HCT116 (cell line): ENCODE measurements at regions not wholly inside any gene's neighbourhood (a gene's known extent, or its start where the extent isn't known, plus 50 kb on each side); places are given as distances from the start of the nearest gene placed in this dataset.

Experiments
- CTCF ChIP-seq, 3 experiments: fragments of 200-600 bp in 1 of 3; sonication (generic) in 1 of 3; IDR thresholded peaks in 2 of 3; conservative IDR thresholded peaks in 1 of 3; 2 replicates each; pipeline ENCODE4 v1.5.1; 2012 to 2017; ENCODE audit warnings: low read depth in 2 of 3, low read length in 2 of 3, antibody characterized with exemption in 1 of 3, borderline replicate concordance in 1 of 3, control low read depth in 1 of 3, mild to moderate bottlenecking in 1 of 3, mixed read lengths in 1 of 3, mixed run types in 1 of 3, moderate library complexity in 1 of 3; ENCODE audit not compliant: insufficient read depth in 1 of 3
- EGR1 ChIP-seq: IDR thresholded peaks from 2 replicates; pipeline ENCODE4 v1.6.1; 2012; ENCODE audit warnings: low read depth
- EZH2 ChIP-seq: fragments of 200-600 bp; sonication (generic); IDR thresholded peaks from 2 replicates; pipeline ENCODE4 v1.6.1; 2017; ENCODE audit warnings: antibody characterized with exemption, mixed run types
- POLR2A ChIP-seq: IDR thresholded peaks from 2 replicates; pipeline ENCODE4 v1.7.0; 2011; ENCODE audit warnings: borderline replicate concordance; ENCODE audit not compliant: insufficient read depth, insufficient read length; ENCODE audit errors: extremely low read depth
- RAD21 ChIP-seq: IDR thresholded peaks from 2 replicates; pipeline ENCODE4 v1.6.1; 2012; ENCODE audit warnings: low read depth, mild to moderate bottlenecking
- REST ChIP-seq: IDR thresholded peaks from 2 replicates; pipeline ENCODE4 v1.6.1; 2012; ENCODE audit warnings: low read depth
- ZFX ChIP-seq: fragments of 450-650 bp; IDR thresholded peaks from 2 replicates; pipeline ENCODE4 v1.6.1; 2017

GRCh38 chr10:60488111-60488669 is 98.5 kb upstream of the ANK3 start:
- no peak for TF ChIP-seq ZFX
- no peak for TF ChIP-seq POLR2A
- TF ChIP-seq CTCF (IDR thresholded peaks at IDR 0.05 in 2 of 3, conservative IDR thresholded peaks at IDR 0.05 in 1 of 3; ENCODE audit: borderline replicate concordance in 1 of 3, insufficient read depth in 1 of 3, low read depth in 2 of 3, low read length in 2 of 3), result no peak
- TF ChIP-seq EZH2, result no peak
- no peak for TF ChIP-seq RAD21
- no peak for TF ChIP-seq REST
- TF ChIP-seq EGR1, result no peak
